ENCODE measurements at regions not wholly inside any gene's neighbourhood (a gene's known extent, or its start where the extent isn't known, plus 50 kb on each side); places are given as distances from the start of the nearest gene placed in this dataset.

GRCh38 chr3:6262010-6262409 is 598.9 kb upstream of the GRM7 start:
- Histone ChIP-seq H3K4me3 (ENCODE audit: low read length) (no peak overlapping the region), H3K79me2 (ENCODE audit: low read length) (no peaks in the 10 kb centered on the region), H3K9me2 (replicated peaks; ENCODE audit: insufficient read depth, low read length) (no peaks in the 10 kb centered on the region), H3K9me3 (replicated peaks; ENCODE audit: insufficient read depth, low read length) (no peaks in the 10 kb centered on the region), H3K4me1 (ENCODE audit: low read length) (no peaks in the 10 kb centered on the region), H3K36me3 (replicated peaks; ENCODE audit: insufficient read depth, low read length) (no peaks in the 10 kb centered on the region), H3K4me2 (ENCODE audit: low read depth, low read length) (no peak overlapping the region), H4K20me1 (ENCODE audit: insufficient read depth, low read length) (no peaks in the 10 kb centered on the region), H2AFZ (ENCODE audit: low read length) (no peak overlapping the region), H3K27ac (ENCODE audit: low read length) (no peak overlapping the region), H3K9ac (ENCODE audit: low read length) (no peak overlapping the region), H3F3A (ENCODE audit: insufficient read depth, low read length) (no peaks in the 10 kb centered on the region), H3K27me3 (replicated peaks; ENCODE audit: insufficient read depth, low read length) (no peaks in the 10 kb centered on the region)
- TF ChIP-seq EZH2phosphoT487 (IDR thresholded peaks at IDR 0.05; ENCODE audit: low read length) (no peak), CTCF (IDR thresholded peaks at IDR 0.05; ENCODE audit: low read length) (no peak), EZH2 (optimal IDR thresholded peaks at IDR 0.05; ENCODE audit: low read depth, low read length) (no peak)
- no peak for DNase-seq

- H3K27me3 ChIP-seq (replicated peaks; ENCODE audit: insufficient read depth, low read length), result no peaks in the 10 kb centered on the region
- H3K79me2 ChIP-seq (ENCODE audit: low read length), result no peaks in the 10 kb centered on the region
- no peak overlapping the region for H3K4me2 ChIP-seq (ENCODE audit: low read depth, low read length)
- H3K4me1 ChIP-seq (ENCODE audit: low read length), result no peaks in the 10 kb centered on the region
- H3F3A ChIP-seq (ENCODE audit: insufficient read depth, low read length), result no peaks in the 10 kb centered on the region
- no peaks in the 10 kb centered on the region for H4K20me1 ChIP-seq (ENCODE audit: insufficient read depth, low read length)
- TF ChIP-seq EZH2 (optimal IDR thresholded peaks at IDR 0.05; ENCODE audit: low read depth, low read length), result no peak
- no peak for TF ChIP-seq CTCF (IDR thresholded peaks at IDR 0.05; ENCODE audit: low read length)
- TF ChIP-seq EZH2phosphoT487 (IDR thresholded peaks at IDR 0.05; ENCODE audit: low read length), result no peak
- no peak for DNase-seq
- no peak overlapping the region for H2AFZ ChIP-seq (ENCODE audit: low read length)
- no peak overlapping the region for H3K9ac ChIP-seq (ENCODE audit: low read length)
- no peaks in the 10 kb centered on the region for H3K36me3 ChIP-seq (replicated peaks; ENCODE audit: insufficient read depth, low read length)
- H3K4me3 ChIP-seq (ENCODE audit: low read length), result no peak overlapping the region
- no peaks in the 10 kb centered on the region for H3K9me2 ChIP-seq (replicated peaks; ENCODE audit: insufficient read depth, low read length)
- H3K9me3 ChIP-seq (replicated peaks; ENCODE audit: insufficient read depth, low read length), result no peaks in the 10 kb centered on the region
- H3K27ac ChIP-seq (ENCODE audit: low read length), result no peak overlapping the region
These were observed 596.9 kb upstream of the GRM7 start for GRCh38 chr3:6264036-6264435.

- no peaks in the 10 kb centered on the region for H3F3A ChIP-seq (ENCODE audit: insufficient read depth, low read length)
- TF ChIP-seq EZH2 (optimal IDR thresholded peaks at IDR 0.05; ENCODE audit: low read depth, low read length), result no peak
- TF ChIP-seq EZH2phosphoT487 (IDR thresholded peaks at IDR 0.05; ENCODE audit: low read length), result no peak
- TF ChIP-seq CTCF (IDR thresholded peaks at IDR 0.05; ENCODE audit: low read length), result no peak
- no peaks in the 10 kb centered on the region for H3K79me2 ChIP-seq (ENCODE audit: low read length)
- H3K9ac ChIP-seq (ENCODE audit: low read length), result no peak overlapping the region
- H3K27ac ChIP-seq (ENCODE audit: low read length), result no peak overlapping the region
- no peak overlapping the region for H2AFZ ChIP-seq (ENCODE audit: low read length)
- no peaks in the 10 kb centered on the region for H3K9me3 ChIP-seq (replicated peaks; ENCODE audit: insufficient read depth, low read length)
- no peaks in the 10 kb centered on the region for H3K9me2 ChIP-seq (replicated peaks; ENCODE audit: insufficient read depth, low read length)
- H3K4me1 ChIP-seq (ENCODE audit: low read length), result no peaks in the 10 kb centered on the region
- H3K4me2 ChIP-seq (ENCODE audit: low read depth, low read length), result no peak overlapping the region
- no peaks in the 10 kb centered on the region for H3K27me3 ChIP-seq (replicated peaks; ENCODE audit: insufficient read depth, low read length)
- no peaks in the 10 kb centered on the region for H3K36me3 ChIP-seq (replicated peaks; ENCODE audit: insufficient read depth, low read length)
- no peaks in the 10 kb centered on the region for H4K20me1 ChIP-seq (ENCODE audit: insufficient read depth, low read length)
- no peak for DNase-seq
- no peak overlapping the region for H3K4me3 ChIP-seq (ENCODE audit: low read length)
These were observed 596.0 kb upstream of the GRM7 start for GRCh38 chr3:6264906-6265305.
